ENCODE measurements at regions not wholly inside any gene's neighbourhood (a gene's known extent, or its start where the extent isn't known, plus 50 kb on each side); places are given as distances from the start of the nearest gene placed in this dataset.

DNA sequence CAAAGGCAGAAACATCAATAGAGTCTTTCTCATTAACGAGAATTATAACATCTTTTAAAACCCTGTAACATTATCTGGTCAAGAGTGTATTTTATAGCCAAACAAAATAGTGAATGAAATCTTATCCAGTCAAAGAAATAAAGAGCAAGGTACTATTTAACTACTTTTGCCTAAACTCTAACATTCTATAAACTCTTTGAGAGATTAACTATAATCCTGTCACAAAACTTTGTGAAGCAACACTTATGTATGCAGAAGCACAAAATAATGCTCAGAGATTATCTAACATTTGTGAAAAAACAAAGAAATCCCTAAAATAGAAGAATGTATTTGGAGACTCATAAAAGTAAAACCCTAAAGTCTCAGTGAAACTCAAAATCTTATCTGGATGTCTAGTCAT, 124.4 kb upstream of the LUZP2 start:
- Histone ChIP-seq H3K27ac (no peak overlapping the region), H3K4me1 (no peaks in the 10 kb centered on the region), H3K36me3 (no peaks in the 10 kb centered on the region), H3K4me3 (no peak overlapping the region), H3K27me3 (no peaks in the 10 kb centered on the region), H3K9me3 (no peaks in the 10 kb centered on the region)
- no peak for DNase-seq
- TF ChIP-seq POLR2A (IDR thresholded peaks at IDR 0.05), result no peak
- TF ChIP-seq, protein P1, sequence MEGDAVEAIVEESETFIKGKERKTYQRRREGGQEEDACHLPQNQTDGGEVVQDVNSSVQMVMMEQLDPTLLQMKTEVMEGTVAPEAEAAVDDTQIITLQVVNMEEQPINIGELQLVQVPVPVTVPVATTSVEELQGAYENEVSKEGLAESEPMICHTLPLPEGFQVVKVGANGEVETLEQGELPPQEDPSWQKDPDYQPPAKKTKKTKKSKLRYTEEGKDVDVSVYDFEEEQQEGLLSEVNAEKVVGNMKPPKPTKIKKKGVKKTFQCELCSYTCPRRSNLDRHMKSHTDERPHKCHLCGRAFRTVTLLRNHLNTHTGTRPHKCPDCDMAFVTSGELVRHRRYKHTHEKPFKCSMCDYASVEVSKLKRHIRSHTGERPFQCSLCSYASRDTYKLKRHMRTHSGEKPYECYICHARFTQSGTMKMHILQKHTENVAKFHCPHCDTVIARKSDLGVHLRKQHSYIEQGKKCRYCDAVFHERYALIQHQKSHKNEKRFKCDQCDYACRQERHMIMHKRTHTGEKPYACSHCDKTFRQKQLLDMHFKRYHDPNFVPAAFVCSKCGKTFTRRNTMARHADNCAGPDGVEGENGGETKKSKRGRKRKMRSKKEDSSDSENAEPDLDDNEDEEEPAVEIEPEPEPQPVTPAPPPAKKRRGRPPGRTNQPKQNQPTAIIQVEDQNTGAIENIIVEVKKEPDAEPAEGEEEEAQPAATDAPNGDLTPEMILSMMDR (IDR thresholded peaks at IDR 0.05), result no peak
- TF ChIP-seq POLR2AphosphoS5 (IDR thresholded peaks at IDR 0.05), result no peak
- no peak for TF ChIP-seq EP300 (IDR thresholded peaks at IDR 0.05)
- intact Hi-C loops (cut with DNase I; ENCODE audit: low total_unique reads), result no loop called here
- 51 to 82% (median 67%) methylated on average over 1 of the region's 1 CpG for WGBS, 5 donors

DNA sequence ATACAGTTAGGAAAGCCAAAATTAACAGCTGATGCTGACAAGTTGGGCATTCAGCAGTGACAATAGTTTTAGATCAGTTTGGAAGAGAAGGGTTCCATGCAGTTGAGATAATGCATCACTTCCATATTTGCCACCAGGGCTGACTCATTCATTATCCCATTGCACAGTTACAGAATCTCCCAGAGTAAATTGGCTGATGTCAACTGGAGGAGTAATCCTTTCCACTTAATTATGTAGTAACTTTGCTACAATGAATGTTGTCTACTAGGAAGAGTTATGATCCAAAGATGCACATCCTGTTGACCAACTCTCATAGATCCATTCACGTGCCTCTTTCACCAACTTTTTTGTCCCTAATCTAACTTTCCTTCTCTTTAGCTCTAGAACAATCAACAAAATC, 123.3 kb upstream of the LUZP2 start:
- H3K4me3 ChIP-seq, result no peak overlapping the region
- DNase-seq, result no peak
- H3K9me3 ChIP-seq, result no peaks in the 10 kb centered on the region
- no peaks in the 10 kb centered on the region for H3K27me3 ChIP-seq
- WGBS, 5 donors, result 71 to 82% (median 75%) methylated on average over 1 of the region's 1 CpG
- H3K27ac ChIP-seq, result no peak overlapping the region
- no peaks in the 10 kb centered on the region for H3K4me1 ChIP-seq
- no peak for TF ChIP-seq POLR2AphosphoS5 (IDR thresholded peaks at IDR 0.05)
- TF ChIP-seq EP300 (IDR thresholded peaks at IDR 0.05), result no peak
- TF ChIP-seq, protein P1 (IDR thresholded peaks at IDR 0.05), result no peak
- no peak for TF ChIP-seq POLR2A (IDR thresholded peaks at IDR 0.05)
- no peaks in the 10 kb centered on the region for H3K36me3 ChIP-seq
- intact Hi-C loops (cut with DNase I; ENCODE audit: low total_unique reads), result no loop called here

DNA sequence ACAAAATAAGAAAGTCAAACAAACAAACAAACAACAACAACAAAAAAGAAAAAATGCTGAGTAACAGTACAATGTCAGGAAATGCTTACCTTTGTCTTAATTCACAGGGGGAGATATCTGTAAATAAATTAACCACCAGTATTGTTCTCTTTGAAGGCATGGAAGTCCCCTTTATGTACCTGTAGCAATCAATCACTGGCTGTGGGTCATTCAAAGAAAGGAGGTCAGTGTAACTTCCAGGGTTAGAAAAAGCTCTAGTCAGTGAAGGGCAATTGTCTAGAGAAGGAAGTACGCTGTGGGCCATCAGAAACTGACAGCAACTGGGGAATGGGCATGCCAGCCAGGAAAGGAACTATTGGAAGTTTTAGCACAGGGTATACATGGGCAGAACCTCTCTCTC, 121.5 kb upstream of the LUZP2 start:
- no peak for TF ChIP-seq POLR2A (IDR thresholded peaks at IDR 0.05)
- TF ChIP-seq, protein P1 (IDR thresholded peaks at IDR 0.05), result no peak
- no peak for TF ChIP-seq POLR2AphosphoS5 (IDR thresholded peaks at IDR 0.05)
- TF ChIP-seq EP300 (IDR thresholded peaks at IDR 0.05), result no peak
- Histone ChIP-seq H3K9me3 (no peaks in the 10 kb centered on the region), H3K4me3 (no peak overlapping the region), H3K27me3 (no peaks in the 10 kb centered on the region), H3K4me1 (no peaks in the 10 kb centered on the region), H3K36me3 (no peaks in the 10 kb centered on the region), H3K27ac (no peak overlapping the region)
- WGBS, 5 donors, result 60 to 81% (median 68%) methylated on average over 1 of the region's 1 CpG
- intact Hi-C loops (cut with DNase I; ENCODE audit: low total_unique reads), result no loop called here
- no peak for DNase-seq

DNA sequence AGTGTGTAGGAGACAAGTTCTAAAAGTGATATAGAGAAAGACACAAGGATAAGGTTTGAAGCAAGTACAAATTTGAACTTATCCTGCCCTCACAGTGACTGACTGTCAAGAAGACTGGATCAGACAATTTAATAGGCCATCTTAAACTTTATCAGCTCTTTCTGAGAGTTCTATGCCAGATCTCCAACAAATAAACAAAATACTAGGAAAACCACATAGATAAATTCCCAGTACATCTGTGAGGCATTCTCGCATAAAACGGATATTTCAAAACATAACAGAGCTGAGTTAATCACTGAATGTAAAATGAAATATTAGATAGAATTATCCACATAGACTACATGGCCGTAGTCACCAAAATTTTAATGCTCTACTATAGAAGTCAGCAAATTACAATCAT, 120.9 kb upstream of the LUZP2 start:
- no peak for DNase-seq
- intact Hi-C loops (cut with DNase I; ENCODE audit: low total_unique reads), result no loop called here
- WGBS, 5 donors, result 70 to 78% (median 73%) methylated on average over 3 of the region's 3 CpGs
- no peak overlapping the region for H3K27ac ChIP-seq
- no peaks in the 10 kb centered on the region for H3K9me3 ChIP-seq
- H3K4me1 ChIP-seq, result no peaks in the 10 kb centered on the region
- H3K4me3 ChIP-seq, result no peak overlapping the region
- no peaks in the 10 kb centered on the region for H3K36me3 ChIP-seq
- no peaks in the 10 kb centered on the region for H3K27me3 ChIP-seq
- TF ChIP-seq EP300 (IDR thresholded peaks at IDR 0.05), result no peak
- TF ChIP-seq POLR2AphosphoS5 (IDR thresholded peaks at IDR 0.05), result no peak
- TF ChIP-seq, protein P1 (IDR thresholded peaks at IDR 0.05), result no peak
- TF ChIP-seq POLR2A (IDR thresholded peaks at IDR 0.05), result no peak

Measured in stomach (tissue), 8 donors.